HG02885 (cell line): ENCODE measurements at regions not wholly inside any gene's neighbourhood (a gene's known extent, or its start where the extent isn't known, plus 50 kb on each side); places are given as distances from the start of the nearest gene placed in this dataset.
"Not testable (repeated sequence)": the region's sequence is repeated elsewhere in the genome, so short reads cannot be mapped to it uniquely, and the experiment has no call there.

Source experiments
- ATAC-seq: cut with Tn5 transposase; IDR thresholded peaks from one replicate; pipeline ENCODE4 v1.9.1; 2021; ENCODE audit warnings: mild to moderate bottlenecking; ENCODE audit not compliant: unreplicated experiment, poor library complexity

DNA sequence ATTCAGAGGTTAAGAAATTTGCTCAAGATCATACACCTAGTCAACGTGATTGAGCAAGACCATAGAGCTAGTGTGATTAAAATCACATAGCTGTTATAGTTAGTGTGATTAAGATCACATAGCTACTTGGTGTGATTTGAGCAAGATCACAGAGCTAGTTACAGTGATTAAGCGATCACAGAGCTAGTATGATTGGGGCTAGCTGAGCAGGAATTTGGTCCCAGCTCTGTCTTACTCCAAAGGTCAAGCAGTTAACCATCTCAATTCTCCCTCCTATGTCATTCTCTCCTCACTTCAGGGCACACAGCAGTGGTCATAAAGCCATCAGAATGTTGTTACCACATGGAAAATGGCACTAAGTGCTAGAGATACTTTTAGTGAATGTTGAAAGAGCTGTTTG, 158.2 kb downstream of the SPTSSA start:
- no peak for ATAC-seq

DNA sequence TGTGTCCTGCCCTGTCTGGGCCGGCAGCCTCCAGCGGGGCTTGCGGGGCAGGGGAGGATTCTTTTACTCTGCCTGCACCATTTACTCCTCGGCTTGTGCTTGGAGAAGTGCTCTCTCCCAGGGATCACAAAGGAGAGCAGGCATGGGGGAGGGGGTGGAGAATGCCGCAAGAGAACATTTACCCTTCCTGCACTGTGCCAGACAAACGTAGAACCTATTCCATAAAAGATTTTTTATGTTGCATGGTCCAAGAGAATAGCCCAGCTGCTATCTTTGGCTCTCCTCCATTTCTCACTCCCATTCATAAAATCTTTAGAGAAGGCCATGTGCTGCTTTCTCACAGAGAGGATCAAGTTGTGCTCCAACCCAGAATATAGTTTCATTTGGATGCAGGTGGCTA, 159.4 kb downstream of the SPTSSA start:
- no peak for ATAC-seq

DNA sequence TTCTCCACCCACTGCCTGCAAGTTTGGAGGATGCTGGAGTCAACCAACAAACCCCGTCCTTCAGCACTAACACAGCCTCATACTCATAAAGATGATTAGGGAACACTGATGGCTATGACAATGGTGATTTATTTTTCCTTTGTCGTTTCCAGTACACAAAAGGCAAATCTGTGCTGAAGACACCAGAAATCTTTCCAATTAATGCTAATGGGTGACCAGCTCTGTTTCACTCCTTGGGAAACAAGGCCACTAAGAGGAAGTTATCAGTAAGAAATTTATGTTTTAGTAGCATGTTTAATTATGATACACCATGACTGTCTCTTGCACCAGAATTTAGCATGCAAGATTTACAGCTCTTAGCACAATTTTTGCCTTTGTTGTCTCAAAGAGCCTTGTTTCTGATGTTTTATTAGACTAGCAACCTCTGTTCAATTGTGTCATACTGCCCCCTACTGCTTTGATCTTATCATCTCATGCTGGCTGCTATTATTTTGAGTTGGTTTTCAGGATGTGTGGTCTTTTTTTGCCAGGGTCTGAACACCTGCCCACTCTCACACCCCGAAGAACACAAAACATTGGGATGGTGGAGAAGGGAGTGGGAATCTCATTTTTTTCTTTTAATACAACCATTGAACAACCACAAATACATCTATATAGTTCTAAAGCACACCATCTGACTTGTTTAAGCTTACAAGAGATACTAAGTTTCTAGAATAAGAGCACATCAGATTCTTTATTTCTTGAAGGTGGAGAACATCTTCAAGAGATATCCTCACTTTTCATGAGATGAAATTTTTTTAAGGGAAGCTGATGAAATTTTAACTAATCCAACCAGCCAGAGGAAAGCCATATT, 160.9 kb downstream of the SPTSSA start:
- ATAC-seq, result peak; percentile 54

DNA sequence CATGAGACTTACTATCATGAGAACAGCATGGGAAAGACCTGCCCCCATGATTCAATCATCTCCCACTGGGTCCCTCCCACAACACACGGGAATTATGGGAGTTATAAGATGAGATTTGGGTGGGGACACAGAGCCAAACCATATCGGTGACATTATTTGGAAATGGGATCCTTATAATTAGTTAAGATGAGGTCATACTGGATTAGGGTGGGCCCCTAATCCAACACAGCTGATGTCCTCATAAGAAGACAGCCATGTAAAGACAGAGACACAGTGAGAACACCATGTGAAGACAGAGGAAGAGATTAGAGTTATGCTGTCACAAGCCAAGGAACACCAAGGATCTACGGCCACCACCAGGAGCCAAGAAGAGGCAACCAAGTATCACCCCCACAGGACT, 161.7 kb downstream of the SPTSSA start:
- no peak for ATAC-seq

DNA sequence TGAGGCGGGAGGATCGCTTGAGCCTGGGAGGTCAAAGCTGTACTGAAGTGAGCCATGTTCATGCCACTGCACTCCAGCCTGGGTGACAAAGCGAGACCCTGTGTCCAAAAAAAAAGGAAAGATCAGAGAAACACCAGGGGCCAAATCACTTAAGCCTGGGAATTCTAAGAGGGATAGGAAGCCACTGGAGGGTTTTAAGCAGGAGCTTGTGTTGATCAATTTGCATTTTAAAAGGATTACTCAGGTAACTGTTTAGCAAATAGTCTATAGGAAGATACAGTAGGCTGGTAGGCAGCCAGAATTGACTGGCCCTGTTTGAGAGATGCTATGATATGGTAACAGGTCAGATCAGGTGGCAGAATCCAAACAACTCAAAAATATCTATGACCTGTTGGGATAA, 162.7 kb downstream of the SPTSSA start:
- ATAC-seq, result no peak

DNA sequence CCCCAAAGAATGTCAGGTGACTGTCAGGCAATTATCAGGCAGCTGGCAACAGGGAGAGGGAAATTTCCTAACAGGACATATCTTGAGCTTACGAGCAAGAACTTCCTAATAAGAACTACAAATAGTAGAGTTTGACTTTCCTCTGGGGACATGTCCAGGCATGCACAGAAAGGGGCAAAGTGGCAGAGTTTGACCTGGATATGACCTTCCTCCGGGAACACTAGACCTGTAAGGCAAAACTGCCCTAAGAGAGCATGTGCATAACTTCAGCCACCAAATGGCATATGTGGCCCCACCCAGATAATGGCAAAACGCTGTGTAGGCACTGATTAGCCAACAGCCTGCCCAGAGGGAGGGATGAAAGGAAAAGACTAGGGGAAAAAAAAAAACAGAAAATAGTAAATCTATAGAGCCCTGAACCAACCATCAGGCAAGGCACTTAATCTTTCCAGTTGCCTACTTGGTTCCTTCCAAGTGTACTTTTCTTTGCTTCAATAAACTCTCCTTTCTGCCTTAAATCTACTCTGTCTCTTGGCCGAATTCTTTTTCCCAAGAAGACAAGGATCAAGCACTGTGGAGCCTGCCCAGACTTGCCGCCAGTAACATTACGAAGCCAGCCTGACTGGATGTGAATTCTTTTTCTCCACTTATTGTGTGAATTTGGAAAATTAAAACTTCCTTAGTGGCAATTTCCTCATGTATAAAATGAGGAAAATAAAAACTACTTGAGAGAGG, 164.1 kb downstream of the SPTSSA start:
- no peak for ATAC-seq

DNA sequence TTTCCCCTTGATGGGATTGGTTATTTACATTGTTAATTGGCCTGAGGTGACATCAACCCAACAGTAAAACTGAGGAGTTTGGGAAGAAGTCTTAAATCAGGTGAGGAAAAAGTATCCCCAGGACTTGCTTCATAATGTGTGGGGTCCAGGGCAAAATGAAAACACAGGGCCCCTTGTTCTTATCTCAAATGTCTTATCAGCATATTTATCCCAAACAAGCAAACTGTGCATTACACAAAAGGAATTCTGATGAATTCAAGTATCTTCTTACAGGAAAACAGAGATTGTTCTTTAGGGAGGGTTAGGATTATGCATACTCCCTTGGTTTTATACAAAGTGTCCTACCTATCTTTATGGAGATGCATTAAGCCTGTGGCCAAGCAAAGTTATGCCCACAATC, 178.4 kb downstream of the SPTSSA start:
- ATAC-seq, result no peak

DNA sequence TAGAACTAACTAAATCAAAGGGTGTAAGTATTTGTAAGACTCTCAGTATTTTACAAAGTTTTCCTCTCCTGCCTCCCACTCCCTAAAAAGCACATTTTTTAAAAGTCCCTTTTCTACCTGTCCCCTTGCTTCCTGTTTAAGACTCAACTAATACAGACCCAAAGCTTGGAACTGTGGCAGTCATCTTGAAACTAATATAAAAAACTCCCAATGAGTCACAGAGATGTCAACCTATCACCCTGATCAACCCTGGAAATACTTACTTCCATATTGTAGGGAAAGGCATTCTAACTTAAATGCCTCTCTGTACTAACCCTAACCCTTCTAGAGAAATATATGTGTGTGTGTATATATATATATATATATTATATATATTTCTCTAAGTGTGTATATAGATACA, 184.8 kb downstream of the SPTSSA start:
- no peak for ATAC-seq

DNA sequence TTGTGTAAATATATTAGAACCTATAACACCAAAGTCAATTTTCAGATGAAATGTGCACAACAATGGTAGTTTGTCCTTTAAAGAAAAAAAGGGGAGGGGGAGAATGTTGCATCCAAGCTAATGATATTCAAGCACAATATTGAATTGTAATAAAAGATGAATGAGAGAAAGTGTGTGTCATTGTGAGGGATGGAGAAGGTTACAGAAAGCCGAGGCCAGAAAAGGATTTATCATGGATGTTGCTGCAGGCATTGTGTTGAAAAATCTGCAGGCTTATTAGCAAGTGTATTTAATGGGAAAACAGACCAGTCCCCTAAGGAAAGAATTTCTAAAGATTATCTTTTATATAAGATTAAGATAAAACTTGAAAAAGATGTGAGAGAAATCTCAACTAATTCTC, 186.5 kb downstream of the SPTSSA start:
- no peak for ATAC-seq

DNA sequence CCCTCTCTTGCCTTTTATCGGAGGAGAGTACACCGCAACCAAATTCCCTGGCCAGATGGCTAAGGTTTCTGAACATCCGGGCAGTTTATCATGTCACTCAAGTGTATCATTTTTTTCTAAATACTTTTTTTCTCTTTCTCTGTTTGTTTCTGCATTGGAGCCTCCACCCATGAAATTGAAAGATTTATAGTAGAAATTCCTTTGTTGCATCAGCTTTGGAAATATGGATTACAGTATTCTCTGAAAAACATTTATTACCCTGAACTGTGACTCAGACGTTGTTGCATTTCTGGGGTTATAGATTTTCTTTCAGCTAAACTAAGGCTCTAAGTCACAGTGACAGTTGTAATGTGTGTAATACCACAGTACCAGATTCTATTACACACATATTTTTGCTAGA, 187.0 kb downstream of the SPTSSA start:
- no peak for ATAC-seq

DNA sequence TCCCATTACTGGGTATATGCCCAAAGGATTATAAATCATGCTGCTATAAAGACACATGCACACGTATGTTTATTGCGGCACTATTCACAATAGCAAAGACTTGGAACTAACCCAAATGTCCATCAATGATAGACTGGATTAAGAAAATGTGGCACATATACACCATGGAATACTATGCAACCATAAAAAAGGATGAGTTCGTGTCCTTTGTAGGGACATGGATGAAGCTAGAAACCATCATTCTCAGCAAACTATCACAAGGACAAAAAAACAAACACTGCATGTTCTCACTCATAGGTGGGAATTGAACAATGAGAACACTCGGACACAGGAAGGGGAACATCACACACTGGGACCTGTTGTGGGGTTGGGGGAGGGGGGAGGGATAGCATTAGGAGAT, 188.3 kb downstream of the SPTSSA start:
- not testable (repeated sequence) for ATAC-seq

DNA sequence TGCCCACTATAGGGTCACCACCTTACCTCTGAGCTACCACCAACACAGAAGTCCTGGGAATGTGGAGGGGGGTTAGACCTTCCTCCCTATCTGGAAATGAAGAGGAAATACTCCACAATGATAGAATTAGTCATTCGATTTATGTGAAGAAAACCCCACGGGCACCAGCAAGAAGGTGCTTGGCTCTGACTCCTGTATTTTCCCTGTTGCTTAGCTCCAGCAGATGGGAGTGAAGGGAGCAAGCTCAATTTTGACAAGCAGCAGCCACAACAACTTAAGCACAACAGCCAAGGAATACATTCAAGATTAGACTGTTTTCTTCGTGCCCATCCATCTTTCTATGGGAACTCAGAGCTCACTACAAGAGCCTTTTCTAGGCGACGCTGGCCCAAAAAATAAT, 191.7 kb downstream of the SPTSSA start:
- no peak for ATAC-seq

DNA sequence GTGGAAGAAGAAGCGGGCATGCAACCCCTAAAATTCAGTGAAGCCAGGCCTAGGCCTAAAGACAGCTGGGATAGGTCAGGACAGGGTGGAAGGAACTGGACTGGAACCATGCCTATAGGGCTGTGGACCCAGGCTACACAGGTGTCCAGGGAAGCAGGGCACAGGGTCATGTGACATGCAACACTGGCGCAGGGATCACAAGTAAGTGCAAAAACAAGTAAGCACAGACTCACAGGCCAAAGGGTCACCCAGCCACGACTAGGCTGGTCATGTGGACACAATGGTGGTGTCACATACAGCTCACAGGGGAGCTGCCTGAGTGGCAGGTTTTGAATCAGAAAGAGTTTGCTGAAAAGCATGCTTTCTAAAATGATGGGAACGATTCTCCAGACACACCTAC, 195.7 kb downstream of the SPTSSA start:
- ATAC-seq, result no peak

DNA sequence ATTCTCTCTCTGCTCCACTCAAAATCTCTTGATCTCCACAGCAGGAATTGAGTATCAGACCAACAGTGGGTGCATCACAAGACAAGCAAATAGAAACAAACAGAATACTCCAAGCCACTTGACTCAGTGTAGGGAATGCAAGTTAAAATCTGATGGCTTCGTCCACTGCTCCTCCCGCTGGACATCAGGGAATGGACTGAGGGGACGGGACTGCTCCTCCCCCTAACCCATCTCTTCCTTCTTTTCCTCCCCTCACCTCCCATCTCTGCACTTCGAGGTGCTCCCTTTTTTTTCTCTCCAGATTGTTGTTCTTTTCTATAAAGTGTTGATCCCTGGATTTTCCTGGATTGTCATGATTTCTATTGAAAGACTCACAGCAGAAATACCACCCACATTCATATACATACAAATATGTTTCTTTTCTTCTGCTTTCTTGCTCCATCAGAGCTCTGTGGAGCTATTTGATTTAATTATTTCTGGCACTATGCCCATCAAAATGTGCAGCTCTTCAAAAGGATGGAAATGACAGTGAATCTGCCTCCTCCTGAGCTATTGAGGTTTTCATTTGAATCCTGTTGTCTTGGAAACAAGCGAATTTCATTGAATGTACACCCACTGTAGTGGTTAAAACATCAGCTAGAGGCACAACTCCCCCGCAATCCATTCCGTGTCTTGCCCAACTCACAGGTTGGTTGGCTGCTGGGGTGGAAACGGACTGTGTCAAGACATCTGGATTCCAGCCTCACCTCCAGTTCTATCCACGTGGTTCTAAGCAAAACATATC, 199.7 kb downstream of the SPTSSA start:
- no peak for ATAC-seq

DNA sequence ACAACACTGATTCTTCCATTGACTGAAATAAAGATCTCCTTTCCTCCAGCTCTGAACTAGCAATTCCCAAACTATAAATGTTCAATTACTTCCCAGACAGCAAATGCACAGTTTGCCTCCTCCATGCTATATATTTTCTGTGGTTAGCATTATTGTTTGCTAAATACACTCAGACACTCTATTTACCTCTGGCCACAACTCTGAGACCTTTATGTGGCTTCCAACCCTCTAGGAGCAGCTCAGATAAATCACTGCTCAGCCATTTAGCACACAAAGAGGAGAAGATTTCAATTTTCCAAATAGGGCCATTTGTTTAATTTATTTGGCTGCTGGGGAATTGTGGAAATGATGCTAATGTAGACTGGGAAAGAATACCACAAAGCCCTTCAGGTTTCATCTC, 202.0 kb downstream of the SPTSSA start:
- ATAC-seq, result no peak

DNA sequence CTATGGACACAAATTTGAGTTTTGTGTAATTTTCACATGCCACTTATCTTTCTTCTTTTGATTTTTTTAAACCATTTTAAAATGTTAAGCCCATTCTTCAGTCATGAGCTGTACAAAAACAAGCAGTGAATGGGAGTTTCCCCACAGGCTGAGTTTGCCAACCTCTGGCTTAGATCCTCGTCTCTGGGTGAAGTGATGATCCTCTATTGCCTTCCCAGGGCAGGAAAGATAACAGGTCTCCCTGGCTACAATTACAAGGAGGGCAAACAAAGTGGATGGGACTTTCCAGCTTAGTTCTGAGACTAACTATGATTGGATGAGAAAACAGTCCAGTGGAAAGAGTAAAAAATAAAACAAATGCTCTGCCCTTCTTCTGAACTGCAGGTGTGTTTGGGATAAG, 203.7 kb downstream of the SPTSSA start:
- no peak for ATAC-seq

DNA sequence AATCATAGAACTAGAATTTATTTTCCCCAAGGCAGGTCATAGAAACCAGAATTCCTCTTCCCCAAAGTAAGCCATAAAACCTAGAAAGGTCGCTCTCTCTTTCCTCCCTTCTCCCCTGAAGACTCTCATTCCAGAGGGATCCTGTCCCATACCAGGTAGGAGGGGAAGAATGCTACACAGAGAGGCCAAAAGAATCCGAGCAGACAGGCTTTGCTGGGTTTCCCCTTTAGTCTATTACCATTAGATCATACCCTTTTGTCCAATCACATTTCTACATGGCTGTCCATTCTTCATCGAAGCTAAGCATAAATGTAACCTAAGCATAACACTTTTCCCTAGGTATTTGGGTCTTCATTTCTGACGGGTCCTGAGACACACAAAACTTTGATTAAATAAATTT, 204.5 kb downstream of the SPTSSA start:
- no peak for ATAC-seq

DNA sequence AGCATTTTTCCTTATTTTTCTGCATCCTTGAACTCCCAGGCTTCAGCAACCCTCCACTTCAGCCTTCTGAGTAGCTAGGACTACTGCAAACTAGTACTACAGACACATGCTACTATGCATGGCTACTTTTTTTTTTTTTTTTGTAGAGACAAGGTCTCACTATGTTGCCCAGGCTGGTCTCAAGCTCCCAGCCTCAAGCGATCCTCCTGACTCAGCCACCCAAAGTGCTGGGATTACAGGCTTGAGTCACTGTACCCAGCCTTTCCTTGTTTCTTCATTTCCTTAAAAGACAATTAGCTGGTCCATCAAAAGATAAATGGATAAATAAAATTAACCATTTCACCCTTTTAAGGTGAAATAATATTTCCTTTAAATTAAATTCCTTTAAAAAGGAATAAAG, 205.8 kb downstream of the SPTSSA start:
- no peak for ATAC-seq

DNA sequence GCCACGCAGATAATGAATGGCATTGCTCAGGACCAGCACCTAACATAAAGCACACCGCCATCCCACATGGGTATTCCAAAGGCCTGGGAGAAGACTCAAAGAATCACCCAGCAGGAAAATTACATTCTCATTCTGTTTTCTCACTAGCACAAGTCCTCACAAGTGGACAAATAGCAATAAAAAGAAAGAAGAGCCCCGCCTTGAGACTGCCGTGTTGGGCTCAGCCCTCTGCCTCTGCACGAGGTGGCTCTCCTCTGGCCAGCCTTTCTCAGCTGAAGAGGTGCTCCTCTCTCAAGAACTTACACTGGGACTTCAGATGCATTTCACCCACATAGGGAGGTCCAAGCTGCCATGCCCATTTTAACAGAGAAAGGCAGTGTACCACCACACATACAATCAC, 207.5 kb downstream of the SPTSSA start:
- no peak for ATAC-seq

DNA sequence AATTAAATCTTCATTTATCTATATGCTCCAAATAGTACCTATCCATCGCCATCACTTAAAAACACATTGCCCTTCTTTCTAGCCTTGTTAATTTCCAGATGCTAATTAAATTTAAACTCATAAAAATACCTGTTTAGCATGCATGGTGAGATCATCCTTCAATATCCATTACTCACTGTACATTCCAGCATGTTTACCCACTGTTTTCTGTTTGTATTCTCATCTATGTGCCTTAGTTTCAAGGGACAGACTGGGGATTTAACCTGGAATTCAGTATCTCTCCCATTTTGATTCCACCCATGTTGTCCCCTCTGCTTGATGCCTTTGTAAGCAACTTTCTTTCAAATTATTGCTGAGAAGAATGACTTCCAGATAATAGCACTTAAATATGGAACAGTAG, 208.0 kb downstream of the SPTSSA start:
- ATAC-seq, result no peak

DNA sequence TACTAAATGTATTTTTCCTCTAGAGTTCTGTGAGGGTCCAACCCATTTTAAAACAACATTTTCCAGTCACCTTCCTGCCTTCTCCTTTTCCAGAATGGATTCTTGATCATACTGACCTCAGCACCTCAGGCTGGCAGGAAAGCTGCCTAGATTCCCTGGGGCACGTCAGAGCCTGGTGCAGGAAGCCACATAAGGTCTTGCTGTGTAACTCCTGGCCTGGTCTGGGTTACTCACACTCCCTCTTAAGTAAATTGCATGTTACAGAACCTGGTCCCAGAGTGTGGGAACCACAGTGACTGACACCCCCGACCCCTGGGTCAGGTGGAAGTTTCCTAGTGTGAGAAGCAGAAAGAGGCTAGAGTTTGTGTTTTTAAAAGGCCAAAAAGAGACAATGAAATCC, 209.8 kb downstream of the SPTSSA start:
- ATAC-seq, result no peak
